K562 (cell line): ENCODE measurements at regions not wholly inside any gene's neighbourhood (a gene's known extent, or its start where the extent isn't known, plus 50 kb on each side); places are given as distances from the start of the nearest gene placed in this dataset.

Experiments used
- HDGF ChIP-seq: fragments of 450-650 bp; IDR thresholded peaks from 2 replicates; pipeline ENCODE4 v1.6.1; 2016
- OTX1 ChIP-seq: fragments of 450-650 bp; formaldehyde crosslinking; IDR thresholded peaks from 2 replicates; pipeline ENCODE4 v1.4.0; 2022; ENCODE audit warnings: mild to moderate bottlenecking
- TF ChIP-seq, protein P1 (sequence below), 2 experiments: fragments of 450-650 bp in 1 of 2; sonication (generic) in 1 of 2; formaldehyde crosslinking in 1 of 2; IDR thresholded peaks; 2 replicates each; pipeline versions ENCODE4 v1.7.1 to v1.9.0; 2016 to 2022; ENCODE audit warnings: inconsistent platforms in 1 of 2, mild to moderate bottlenecking in 1 of 2, missing genetic modification reagents in 1 of 2

DNA sequence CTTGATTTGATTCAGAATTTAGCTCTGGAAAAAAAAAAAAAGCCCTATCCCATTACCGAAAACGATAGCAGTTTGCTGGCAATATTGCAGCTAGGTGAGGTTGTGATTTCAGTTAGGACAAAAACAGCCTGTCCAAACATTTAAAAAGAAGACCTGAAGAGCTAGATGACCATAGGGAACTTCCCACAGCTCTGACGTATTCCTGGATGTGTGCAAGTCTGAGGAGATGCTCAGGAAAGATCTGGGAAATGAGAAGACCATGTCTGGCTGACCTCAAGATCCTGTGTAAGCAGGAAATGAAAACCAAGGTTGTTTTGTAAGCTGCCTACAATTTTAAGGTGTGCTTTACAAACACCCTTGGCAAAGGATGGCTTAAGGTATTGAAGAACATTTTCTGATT lies 88.7 kb downstream of the RAMP3 start (continued):
- TF ChIP-seq, protein P1, sequence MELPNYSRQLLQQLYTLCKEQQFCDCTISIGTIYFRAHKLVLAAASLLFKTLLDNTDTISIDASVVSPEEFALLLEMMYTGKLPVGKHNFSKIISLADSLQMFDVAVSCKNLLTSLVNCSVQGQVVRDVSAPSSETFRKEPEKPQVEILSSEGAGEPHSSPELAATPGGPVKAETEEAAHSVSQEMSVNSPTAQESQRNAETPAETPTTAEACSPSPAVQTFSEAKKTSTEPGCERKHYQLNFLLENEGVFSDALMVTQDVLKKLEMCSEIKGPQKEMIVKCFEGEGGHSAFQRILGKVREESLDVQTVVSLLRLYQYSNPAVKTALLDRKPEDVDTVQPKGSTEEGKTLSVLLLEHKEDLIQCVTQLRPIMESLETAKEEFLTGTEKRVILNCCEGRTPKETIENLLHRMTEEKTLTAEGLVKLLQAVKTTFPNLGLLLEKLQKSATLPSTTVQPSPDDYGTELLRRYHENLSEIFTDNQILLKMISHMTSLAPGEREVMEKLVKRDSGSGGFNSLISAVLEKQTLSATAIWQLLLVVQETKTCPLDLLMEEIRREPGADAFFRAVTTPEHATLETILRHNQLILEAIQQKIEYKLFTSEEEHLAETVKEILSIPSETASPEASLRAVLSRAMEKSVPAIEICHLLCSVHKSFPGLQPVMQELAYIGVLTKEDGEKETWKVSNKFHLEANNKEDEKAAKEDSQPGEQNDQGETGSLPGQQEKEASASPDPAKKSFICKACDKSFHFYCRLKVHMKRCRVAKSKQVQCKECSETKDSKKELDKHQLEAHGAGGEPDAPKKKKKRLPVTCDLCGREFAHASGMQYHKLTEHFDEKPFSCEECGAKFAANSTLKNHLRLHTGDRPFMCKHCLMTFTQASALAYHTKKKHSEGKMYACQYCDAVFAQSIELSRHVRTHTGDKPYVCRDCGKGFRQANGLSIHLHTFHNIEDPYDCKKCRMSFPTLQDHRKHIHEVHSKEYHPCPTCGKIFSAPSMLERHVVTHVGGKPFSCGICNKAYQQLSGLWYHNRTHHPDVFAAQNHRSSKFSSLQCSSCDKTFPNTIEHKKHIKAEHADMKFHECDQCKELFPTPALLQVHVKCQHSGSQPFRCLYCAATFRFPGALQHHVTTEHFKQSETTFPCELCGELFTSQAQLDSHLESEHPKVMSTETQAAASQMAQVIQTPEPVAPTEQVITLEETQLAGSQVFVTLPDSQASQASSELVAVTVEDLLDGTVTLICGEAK (IDR thresholded peaks at IDR 0.05): no peak
- TF ChIP-seq, protein P1 (CRISPR knock-in tag; IDR thresholded peaks at IDR 0.05): no peak
- TF ChIP-seq HDGF: no peak
- no peak for TF ChIP-seq OTX1
- TF ChIP-seq, all 486 proteins: peak for 0
